Prostate gland (tissue), 2 donors: ENCODE measurements at regions not wholly inside any gene's neighbourhood (a gene's known extent, or its start where the extent isn't known, plus 50 kb on each side); places are given as distances from the start of the nearest gene placed in this dataset.

Source experiments
- POLR2A ChIP-seq: fragments of 450-650 bp; IDR thresholded peaks from one replicate; pipeline ENCODE4 v1.6.1; 2016; ENCODE audit warnings: antibody characterized with exemption, mild to moderate bottlenecking
- TF ChIP-seq, protein P1 (sequence below), 4 experiments: fragments of 200-600 bp in 2 of 4; fragments of 450-650 bp in 2 of 4; sonication (generic) in 2 of 4; IDR thresholded peaks; 1 replicate in 3 of 4; 2 replicates in 1 of 4; pipeline ENCODE4 v1.5.1; 2016 to 2019; ENCODE audit warnings: antibody characterized with exemption in 4 of 4, mild to moderate bottlenecking in 2 of 4, moderate library complexity in 2 of 4

- TF ChIP-seq, protein P1, sequence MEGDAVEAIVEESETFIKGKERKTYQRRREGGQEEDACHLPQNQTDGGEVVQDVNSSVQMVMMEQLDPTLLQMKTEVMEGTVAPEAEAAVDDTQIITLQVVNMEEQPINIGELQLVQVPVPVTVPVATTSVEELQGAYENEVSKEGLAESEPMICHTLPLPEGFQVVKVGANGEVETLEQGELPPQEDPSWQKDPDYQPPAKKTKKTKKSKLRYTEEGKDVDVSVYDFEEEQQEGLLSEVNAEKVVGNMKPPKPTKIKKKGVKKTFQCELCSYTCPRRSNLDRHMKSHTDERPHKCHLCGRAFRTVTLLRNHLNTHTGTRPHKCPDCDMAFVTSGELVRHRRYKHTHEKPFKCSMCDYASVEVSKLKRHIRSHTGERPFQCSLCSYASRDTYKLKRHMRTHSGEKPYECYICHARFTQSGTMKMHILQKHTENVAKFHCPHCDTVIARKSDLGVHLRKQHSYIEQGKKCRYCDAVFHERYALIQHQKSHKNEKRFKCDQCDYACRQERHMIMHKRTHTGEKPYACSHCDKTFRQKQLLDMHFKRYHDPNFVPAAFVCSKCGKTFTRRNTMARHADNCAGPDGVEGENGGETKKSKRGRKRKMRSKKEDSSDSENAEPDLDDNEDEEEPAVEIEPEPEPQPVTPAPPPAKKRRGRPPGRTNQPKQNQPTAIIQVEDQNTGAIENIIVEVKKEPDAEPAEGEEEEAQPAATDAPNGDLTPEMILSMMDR (IDR thresholded peaks at IDR 0.05): no peak
- no peak for TF ChIP-seq POLR2A
Observed at GRCh38 chr17:72462407-72462806, 341.6 kb downstream of the SOX9 start.
